Fibroblast of gingiva (primary cell): ENCODE measurements at regions not wholly inside any gene's neighbourhood (a gene's known extent, or its start where the extent isn't known, plus 50 kb on each side); places are given as distances from the start of the nearest gene placed in this dataset.
"Not testable (repeated sequence)": the region's sequence is repeated elsewhere in the genome, so short reads cannot be mapped to it uniquely, and the experiment has no call there.

Experiments
- DNase-seq: peaks from one replicate; pipeline ENCODE4 v3.0.0-alpha.2; 2011; ENCODE audit warnings: low read depth

- peak; percentile 51 for DNase-seq
Observed at GRCh38 chr2:58710795-58711279, 469.7 kb upstream of the FANCL start.

GRCh38 chr2:58709687-58710354 is 468.7 kb upstream of the FANCL start:
- no peak for DNase-seq

DNA sequence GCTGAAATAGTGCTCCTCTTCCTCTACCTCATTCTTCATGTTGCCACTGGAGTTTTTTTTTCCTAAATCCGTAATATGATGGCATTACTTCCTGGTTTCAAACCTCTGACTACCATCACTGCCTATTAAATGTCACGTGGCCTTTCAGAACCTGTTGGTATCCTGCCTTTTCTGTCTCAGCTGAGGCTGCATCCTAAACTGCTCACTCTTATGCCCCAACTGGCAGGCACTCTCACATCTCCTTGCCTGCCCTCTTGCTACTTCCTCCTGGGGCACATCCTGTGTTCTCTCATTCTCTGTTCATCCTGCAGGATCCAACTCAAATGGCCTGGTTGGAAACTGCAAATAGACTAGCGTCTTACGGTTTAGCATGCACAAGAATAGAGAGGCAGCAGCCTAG is 468.1 kb upstream of the FANCL start:
- no peak for DNase-seq

GRCh38 chr2:58708565-58708964 is 467.4 kb upstream of the FANCL start:
- DNase-seq, result no peak

DNA sequence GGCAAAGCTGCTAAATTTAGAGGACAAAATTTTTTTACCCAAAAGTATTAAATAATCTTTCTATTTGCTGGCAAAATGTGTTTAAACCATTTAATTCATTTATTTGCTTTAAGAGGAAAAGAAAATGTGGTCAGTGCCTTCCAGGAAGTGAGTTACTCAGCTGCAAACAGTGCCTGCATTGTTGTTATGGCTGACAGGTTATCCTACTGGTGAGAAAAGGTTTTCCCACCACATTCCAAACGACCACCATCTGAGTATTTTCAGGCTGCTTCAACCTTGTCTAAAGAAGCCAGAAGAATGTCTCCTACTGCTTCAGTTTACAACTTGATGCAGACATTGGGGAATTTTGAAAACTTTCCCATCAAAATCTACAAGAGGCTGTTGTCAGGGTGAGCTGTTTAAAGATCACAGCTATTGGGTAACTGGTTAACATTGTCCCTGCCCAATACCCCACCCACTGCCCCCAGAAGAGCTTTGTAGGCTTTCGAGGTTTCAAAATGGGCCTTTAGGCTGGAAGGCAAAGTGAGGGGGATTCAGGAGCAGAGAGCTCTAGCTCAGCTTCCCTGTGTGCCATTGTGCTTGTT is 461.3 kb upstream of the FANCL start:
- no peak for DNase-seq

GRCh38 chr2:58701688-58702301 is 460.7 kb upstream of the FANCL start:
- DNase-seq, result no peak

DNA sequence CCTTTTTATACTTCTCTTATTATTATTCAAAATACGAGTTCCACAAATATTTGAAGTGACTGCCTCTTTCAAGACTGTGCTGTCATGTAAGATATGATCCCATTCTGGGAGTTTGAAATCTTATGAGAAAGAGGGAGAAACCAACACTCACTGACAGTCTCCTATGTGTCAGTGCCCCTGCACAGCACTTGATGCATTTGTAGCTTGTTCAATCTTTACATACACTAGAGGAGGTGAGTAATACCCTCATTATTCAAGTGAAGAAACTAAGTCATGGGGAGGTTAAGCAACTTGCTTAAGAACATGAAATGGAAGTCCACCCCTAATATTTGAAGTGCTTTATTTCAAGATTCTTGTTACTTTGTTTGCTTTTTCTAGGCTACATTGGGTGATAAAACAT is 459.5 kb upstream of the FANCL start:
- DNase-seq, result no peak

- no peak for DNase-seq
Observed at GRCh38 chr2:58699411-58699810, 458.3 kb upstream of the FANCL start.

GRCh38 chr2:58698620-58699019 is 457.5 kb upstream of the FANCL start:
- DNase-seq, result no peak

GRCh38 chr2:58694114-58694513 is 453.0 kb upstream of the FANCL start:
- not testable (repeated sequence) for DNase-seq

GRCh38 chr2:58691041-58691440 is 449.9 kb upstream of the FANCL start:
- DNase-seq, result not testable (repeated sequence)

GRCh38 chr2:58688813-58689212 is 447.7 kb upstream of the FANCL start:
- no peak for DNase-seq

DNA sequence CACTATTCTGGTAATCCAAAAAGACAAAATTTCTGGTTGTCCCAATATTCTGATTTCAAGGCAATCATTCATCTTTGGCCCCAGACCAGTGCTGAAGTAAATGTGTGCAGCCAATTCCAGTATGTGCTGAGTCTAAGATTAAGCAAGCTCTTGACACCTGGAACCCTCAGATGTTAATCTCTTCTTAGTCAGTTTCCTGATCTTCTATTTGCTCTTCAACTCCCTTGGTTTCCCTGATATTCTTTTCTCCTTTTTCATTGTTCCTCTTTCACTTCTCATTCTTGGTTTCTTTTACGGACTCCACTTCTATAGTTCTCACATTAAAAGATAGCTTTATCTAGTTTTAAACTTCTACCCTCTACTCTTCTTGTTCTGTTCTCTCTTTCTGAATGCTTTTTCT is 445.7 kb upstream of the FANCL start:
- no peak for DNase-seq

GRCh38 chr2:58680755-58681310 is 439.7 kb upstream of the FANCL start:
- DNase-seq, result no peak

GRCh38 chr2:58677748-58678147 is 436.6 kb upstream of the FANCL start:
- no peak for DNase-seq

DNA sequence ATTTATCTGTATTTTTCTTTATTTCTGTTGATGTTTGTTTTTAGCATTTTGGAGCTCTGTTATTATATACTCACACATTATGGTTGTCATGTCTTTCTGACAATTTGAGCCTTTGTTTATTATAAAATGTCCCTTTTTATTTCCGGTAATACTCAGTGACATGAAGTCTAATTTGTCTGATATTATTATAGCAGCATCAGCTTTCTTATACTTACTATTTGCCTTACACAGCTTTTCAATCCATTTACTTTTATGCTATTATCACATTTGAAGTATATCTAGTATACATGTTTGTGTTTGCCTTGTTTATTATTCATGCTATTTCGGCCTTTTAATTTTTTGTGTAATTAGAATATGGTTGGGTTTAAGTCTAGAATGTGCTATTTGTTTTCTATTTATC is 430.6 kb upstream of the FANCL start:
- no peak for DNase-seq

DNA sequence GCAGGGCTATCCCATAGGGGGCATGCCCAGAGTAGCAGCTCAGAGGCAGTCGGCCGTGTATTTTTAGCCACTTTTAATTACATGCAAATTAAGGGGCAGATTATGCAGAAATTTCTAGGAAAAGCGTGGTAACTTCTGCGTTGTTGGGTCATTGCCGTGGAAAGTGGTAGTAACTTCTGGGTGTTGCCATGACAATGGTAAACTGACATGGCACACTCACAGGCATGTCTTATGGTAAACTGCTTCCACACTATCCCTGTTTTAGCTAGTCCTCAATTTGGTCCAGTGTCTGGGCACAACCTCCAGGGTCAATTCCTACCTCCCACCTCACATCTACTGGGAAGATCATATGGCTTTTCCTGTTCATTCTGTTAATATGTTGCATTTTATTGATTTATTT is 428.9 kb upstream of the FANCL start:
- no peak for DNase-seq

- DNase-seq, result no peak
Observed at GRCh38 chr2:58667137-58667774, 426.1 kb upstream of the FANCL start.

GRCh38 chr2:58666323-58666970 is 425.3 kb upstream of the FANCL start:
- no peak for DNase-seq

DNA sequence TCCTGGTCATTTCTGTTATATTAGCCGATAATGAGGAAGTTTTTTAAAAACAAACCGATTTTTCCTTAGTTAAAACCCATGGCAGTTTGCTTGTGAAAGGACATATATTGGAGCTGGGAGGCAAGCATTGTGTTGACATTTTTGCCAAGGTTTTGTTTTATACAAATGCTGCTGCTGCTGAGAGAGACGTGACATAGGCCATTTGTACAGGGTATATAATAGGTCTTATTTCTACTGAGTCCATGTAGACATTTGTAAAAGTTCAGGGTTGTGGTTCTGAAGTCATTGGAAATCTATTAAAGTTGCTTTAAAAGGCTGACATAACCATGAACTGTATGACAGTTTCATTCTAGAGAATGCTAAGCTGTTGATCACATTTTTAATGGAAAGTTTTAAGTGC is 424.0 kb upstream of the FANCL start:
- no peak for DNase-seq

DNA sequence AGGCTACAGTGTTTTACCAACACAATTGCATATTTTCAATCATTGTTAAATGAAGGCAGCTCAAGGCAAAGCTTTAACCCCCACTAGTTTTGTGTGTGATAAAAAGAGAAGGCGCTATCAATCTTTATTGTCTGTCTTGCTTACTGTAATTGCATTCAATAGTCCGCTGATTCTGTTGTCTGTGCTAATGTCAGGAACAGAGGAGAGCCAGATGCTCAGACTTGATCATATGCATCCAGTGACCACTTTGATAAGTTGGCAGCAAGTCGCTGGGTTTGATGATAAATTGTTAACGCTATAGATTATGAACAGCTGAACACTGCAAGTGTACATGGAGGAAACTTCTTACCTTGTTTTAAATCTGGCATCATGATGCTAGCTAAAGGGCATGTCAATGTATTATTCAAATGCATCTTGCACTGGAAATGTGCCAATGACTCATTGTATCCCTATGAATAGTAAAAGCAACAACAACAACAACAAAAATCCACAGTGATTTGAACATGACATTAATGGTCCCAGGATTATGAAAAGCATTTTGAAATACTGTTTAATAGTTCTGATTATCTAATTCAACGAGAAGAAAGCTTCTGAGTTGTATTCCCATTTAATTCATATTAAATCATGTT is 423.5 kb upstream of the FANCL start:
- no peak for DNase-seq

DNA sequence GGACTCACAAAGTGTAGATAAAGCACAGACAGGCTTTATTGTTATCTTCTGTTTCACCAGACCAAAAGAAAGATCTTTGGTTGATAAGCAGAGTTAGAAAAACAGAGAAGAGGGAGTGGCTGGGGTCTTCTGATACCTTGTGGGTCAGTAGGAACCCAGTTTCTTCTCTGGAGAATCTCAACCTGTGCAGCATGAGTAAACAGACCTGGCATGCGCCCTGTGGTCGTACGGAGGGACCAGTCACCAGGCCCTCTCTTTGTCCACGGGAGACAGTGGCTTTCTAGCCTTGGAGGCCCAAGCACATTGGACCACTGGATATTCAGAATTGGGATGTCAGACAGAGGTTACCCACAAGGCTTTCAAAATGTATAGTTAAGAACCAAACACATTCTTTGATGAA is 418.9 kb upstream of the FANCL start:
- DNase-seq, result no peak
